ENCODE measurements at regions not wholly inside any gene's neighbourhood (a gene's known extent, or its start where the extent isn't known, plus 50 kb on each side); places are given as distances from the start of the nearest gene placed in this dataset.
"Not testable (repeated sequence)": the region's sequence is repeated elsewhere in the genome, so short reads cannot be mapped to it uniquely, and the experiment has no call there.

DNA sequence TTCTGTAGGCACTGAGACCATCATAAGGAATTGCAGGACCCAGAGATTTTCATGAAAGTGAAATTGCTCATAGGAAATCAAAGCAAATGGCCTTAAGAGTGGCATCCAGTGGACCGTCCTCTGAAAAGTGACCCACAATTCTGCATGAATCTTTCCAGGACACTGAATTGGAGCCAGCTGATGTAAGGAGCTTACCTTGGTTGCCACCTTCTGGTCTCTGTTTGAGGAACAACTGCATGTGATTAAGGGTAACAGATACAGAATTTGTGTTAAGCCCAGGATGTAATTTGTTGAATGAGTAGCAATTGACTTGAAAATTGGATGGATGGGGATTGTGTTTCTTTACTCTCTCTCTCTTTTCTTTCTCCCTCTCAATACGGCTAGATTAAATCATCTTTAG is 49.9 kb upstream of the GAS1 start:
- H3K9me3 ChIP-seq = no peaks in the 10 kb centered on the region; the same call in 1 of the 2 replicates
- no peak for DNase-seq

DNA sequence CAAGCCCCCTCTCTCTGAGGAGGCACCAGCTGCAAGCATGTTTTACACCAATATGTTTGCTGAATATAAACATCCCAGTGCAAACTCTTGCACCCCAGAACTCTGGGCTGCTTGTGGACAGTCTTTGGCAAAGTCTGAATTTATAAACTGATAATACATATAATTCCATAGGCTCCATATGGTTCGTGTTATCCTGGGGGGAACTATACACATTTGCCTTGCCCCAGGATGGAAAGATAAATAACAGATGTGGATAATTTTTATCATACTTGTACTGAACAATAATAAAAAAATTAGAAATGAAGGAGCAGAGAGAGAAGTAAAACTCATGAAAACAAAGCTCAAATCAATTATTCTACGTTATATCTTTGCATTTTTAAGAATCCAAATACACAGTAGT is 50.6 kb upstream of the GAS1 start:
- no peak for DNase-seq
- no peaks in the 10 kb centered on the region for H3K36me3 ChIP-seq
- no peaks in the 10 kb centered on the region; the same call in 1 of the 2 replicates for H3K9me3 ChIP-seq
- H3K4me3 ChIP-seq = no peak overlapping the region
- no peaks in the 10 kb centered on the region for H3K27me3 ChIP-seq

More for the DNA sequence above, 49.9 kb upstream of the GAS1 start:
- Histone ChIP-seq H3K36me3 (no peaks in the 10 kb centered on the region), H3K27me3 (no peaks in the 10 kb centered on the region), H3K4me3 (no peak overlapping the region)

DNA sequence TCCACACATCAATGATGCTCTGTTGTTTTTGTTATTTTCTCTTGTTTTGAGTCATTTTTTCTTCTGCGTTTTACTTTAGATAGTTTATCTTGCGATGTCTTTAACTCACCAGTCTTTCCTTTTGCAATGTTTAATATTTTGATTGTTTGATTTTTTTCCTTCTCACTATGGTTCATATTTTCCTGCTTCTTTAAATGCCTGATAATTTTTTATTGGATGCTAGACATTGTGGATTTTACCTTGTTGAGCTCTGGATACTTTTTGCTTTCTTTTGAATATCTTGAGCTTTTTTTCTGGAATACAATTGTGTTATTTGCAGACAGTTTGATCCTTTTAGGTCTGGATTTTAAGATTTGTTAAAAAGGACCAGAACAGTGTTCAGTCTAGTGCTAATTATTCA is 55.2 kb upstream of the GAS1 start:
- Histone ChIP-seq H3K4me3 (no peak overlapping the region), H3K36me3 (no peaks in the 10 kb centered on the region), H3K9me3 (no peaks in the 10 kb centered on the region; the same call in 1 of the 2 replicates), H3K27me3 (no peaks in the 10 kb centered on the region)
- no peak for DNase-seq

DNA sequence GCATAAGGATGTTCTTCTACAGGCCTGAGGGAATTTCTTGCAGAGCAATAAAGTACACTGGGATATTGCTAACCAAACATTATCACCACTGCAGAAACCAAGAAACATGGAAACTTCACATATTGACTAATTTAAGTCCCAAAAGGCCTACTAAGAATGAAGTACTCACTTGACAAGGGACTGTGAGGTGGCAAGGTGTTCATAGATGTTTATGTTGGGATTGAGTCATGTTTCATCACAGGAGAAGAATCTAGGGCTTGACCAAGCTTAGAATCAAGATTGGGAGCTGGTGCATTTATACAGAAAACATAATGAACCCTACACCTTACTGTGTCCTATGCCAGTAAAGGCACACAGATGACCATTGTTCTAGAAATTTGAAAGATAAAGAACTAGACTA is 56.7 kb upstream of the GAS1 start:
- Histone ChIP-seq H3K9me3 (no peaks in the 10 kb centered on the region; the same call in 1 of the 2 replicates), H3K36me3 (no peaks in the 10 kb centered on the region), H3K4me3 (no peak overlapping the region), H3K27me3 (no peaks in the 10 kb centered on the region)
- no peak for DNase-seq

DNA sequence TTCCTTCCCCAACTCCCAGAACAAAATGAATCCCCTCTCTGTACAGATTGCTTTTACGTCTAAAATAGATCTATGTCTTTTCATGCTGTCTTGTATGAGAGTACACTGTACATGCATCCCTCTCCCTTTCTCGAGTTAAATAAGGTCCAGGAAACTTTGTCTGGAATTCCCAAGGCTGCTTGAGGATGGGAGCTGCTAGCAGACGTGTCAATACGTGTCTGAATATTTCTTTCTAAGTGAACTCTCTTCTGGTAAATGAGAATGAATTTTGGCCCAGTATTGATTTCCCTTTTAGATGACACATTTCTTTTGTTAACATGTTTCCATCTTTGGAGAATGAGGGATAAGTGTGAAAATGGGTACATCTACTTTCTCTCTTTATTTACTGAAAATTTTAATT is 59.6 kb upstream of the GAS1 start:
- Histone ChIP-seq H3K36me3 (no peaks in the 10 kb centered on the region), H3K27me3 (no peaks in the 10 kb centered on the region), H3K4me3 (no peak overlapping the region), H3K9me3 (no peaks in the 10 kb centered on the region)
- no peak for DNase-seq

DNA sequence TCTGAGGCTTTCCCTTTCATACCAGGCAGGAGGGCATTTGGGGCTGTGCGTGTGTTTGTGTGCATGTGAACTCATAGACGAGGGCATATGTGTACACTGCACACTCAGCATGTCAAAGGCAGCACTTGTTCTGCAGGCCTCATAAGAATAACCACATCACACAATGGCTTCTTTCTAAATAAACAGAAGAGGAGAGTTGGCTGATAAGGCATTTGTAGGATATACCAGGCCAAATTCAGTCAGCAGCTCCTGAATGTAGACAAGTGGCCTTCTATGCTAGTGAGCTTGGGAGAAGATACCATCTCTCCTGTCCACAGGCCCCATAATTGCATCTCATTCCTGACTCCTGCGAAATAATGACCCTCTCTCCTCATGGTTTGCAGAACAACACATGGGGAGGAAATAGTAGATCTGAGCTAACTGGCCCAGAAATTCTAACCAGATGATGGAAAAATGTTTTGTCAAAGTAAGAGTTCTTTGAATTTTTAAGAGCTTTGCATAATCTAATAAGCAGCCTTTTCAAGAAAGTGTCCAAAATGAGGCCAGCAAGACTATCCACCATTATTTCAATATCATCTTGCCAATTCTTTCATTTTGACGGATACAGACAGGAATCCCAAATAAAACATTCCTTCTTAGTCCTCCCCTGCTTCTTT is 60.5 kb upstream of the GAS1 start:
- no peaks in the 10 kb centered on the region for H3K27me3 ChIP-seq
- no peaks in the 10 kb centered on the region for H3K36me3 ChIP-seq
- no peak for DNase-seq
- H3K9me3 ChIP-seq = no peaks in the 10 kb centered on the region
- H3K4me3 ChIP-seq = no peak overlapping the region

DNA sequence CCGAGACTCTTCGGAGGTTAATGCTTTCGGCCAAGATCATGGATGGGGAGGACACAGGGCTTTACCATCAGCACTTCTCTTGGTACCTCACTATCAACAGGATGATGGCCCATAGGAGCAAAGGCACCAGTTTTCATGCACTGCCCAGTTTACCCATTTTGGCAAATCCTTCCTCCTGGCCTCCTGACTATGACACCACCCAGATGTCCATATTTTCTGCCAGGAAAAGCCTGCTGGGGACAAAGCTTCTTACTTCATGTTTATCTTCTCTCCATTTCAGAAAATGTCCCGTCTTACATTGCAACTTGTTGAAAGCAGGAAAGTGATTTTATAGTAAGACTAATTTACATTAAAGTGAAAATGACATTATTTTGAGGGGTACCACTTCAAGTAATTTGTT is 61.4 kb upstream of the GAS1 start:
- DNase-seq = no peak
- Histone ChIP-seq H3K27me3 (no peaks in the 10 kb centered on the region), H3K36me3 (no peaks in the 10 kb centered on the region), H3K4me3 (no peak overlapping the region), H3K9me3 (no peaks in the 10 kb centered on the region)

DNA sequence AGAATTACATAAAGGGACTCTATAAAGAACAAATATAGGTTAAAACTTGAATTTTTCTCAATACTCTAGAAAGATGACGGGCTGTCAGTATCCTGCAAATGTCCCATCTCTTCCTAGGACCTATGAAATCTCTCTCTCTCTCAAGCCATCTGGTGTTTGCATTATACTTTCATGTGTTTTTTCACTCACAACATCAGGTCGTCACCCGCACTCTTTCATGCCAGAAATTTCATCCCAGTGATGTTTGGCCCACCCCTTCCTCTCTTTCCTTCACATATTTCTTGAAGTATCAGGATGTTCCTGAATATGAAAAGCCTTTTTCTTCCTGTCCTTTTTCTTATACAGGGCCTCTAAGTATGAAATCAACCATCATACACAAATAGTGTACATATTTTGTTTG is 63.3 kb upstream of the GAS1 start:
- H3K9me3 ChIP-seq = no peaks in the 10 kb centered on the region
- no peaks in the 10 kb centered on the region for H3K27me3 ChIP-seq
- H3K36me3 ChIP-seq = no peaks in the 10 kb centered on the region
- no peak for DNase-seq
- no peak overlapping the region for H3K4me3 ChIP-seq

DNA sequence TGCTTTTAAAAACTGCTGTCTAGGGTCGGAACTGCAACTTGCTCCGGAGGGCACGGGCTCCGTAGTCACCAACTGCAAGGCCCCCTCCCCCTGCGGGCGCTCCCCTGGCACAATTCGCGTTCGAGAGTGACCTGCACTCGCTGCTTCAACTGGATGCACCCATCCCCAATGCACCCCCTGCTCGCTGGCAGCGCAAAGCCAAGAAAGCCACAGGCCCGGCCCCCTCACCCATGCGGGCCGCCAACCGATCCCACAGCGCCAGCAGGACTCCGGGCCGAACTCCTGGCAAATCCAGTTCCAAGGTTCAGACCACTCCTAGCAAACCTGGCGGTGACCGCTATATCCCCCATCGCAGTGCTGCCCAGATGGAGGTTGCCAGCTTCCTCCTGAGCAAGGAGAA is 64.2 kb upstream of the GAS1 start:
- no peaks in the 10 kb centered on the region for H3K36me3 ChIP-seq
- DNase-seq = no peak
- no peak overlapping the region for H3K4me3 ChIP-seq
- H3K27me3 ChIP-seq = no peaks in the 10 kb centered on the region
- no peaks in the 10 kb centered on the region for H3K9me3 ChIP-seq

DNA sequence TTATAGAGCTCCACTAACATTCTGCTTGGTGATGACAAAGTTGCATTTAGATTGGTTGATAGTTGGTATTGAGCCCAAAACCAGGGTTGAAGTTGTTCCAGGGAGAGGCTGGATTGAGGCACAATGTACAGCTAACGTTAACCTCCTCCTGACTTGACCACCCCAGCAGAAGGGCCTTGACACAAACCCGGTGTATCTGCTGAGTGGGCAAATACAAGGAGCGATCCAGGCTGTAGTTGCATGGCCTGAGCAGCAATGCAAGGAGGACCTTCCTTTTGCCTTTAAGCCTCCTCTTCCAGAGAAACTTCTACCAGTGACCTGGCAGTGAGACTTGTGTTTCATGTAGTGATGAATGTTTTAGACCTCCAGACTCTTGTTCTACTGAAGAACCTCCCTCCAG is 66.2 kb upstream of the GAS1 start:
- DNase-seq = no peak
- H3K9me3 ChIP-seq = no peaks in the 10 kb centered on the region

DNA sequence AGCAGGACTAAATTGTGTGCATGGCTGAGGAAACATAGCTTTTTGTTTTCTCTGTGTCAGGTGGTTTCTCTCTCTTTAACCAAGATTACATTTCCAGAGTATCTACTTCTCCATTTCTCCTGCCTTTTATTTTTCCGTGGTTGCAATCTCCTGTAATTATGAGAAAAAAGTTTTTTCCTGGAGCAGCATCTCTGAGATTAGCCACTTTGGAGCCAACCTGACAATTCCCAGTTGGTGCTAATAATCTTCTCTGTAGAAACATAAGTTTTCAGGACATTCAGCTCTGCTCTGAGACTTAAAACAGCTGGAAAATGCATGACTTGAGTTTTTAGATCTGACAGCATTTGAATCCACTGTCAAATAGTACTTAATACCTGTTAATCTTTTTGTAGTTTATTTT is 67.1 kb upstream of the GAS1 start:
- Histone ChIP-seq H3K4me3 (no peak overlapping the region), H3K36me3 (no peaks in the 10 kb centered on the region), H3K27me3 (no peaks in the 10 kb centered on the region), H3K9me3 (no peaks in the 10 kb centered on the region)
- no peak for DNase-seq

More for the DNA sequence above, 66.2 kb upstream of the GAS1 start:
- Histone ChIP-seq H3K4me3 (no peak overlapping the region), H3K36me3 (no peaks in the 10 kb centered on the region), H3K27me3 (no peaks in the 10 kb centered on the region)

DNA sequence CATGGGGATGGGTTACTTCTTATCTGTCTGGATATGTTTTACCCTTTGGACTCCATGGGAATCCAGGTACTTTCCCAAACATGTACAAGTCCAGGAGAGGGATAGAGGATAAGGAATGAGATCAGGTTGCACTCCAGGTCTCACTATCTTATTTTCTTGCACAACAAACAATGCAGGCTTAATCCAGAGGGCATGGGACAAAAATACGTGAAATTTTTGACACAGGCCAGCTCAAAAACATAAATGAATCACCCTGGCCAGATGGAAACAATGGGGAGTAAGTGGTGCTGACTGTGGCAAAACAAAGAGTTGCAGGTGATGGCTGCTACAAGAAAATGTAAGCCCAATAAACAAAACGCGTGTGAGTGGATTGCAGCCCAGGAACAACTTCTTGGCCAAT is 69.4 kb upstream of the GAS1 start:
- H3K36me3 ChIP-seq = no peaks in the 10 kb centered on the region
- H3K9me3 ChIP-seq = no peaks in the 10 kb centered on the region
- no peaks in the 10 kb centered on the region for H3K27me3 ChIP-seq
- no peak overlapping the region for H3K4me3 ChIP-seq
- DNase-seq = no peak

DNA sequence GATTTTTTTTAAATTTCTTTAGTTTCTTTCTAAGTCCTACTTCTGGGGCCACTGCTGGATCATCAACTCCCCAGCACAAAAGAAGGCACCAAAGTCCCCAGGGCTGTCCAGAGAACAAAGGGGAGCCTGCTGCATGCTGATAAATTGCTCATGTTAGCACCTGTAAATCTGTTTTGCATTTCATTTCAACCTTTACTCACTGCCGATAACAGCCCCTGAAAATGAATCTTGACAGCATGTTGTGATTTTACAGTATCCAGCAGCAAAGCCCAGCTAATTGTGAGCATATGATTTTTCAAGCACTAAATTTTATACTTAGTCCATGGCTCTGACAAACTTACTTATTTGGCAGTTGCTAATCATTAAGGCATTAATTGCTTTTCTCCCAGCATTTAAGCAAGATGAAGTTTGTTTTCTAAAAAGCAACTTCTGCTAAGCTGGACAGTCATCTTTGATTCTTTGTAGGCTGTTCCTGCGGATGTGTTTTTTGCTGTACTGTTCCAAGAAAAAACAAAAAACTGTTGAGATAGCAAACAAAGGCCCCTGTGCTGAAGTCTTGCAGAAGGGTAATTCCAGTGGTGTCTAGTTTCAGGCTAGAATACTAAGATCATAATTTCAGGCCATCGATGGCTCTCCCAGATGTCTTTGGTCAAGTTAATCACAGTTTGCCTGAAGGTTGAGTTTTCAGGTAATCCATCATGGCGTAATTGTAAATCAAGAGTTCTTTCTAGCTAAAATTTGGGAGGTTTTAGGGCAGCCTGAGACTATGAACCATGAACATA is 73.1 kb upstream of the GAS1 start:
- Histone ChIP-seq H3K4me3 (no peak overlapping the region), H3K9me3 (no peaks in the 10 kb centered on the region), H3K27me3 (no peaks in the 10 kb centered on the region), H3K36me3 (no peaks in the 10 kb centered on the region)
- DNase-seq = no peak

DNA sequence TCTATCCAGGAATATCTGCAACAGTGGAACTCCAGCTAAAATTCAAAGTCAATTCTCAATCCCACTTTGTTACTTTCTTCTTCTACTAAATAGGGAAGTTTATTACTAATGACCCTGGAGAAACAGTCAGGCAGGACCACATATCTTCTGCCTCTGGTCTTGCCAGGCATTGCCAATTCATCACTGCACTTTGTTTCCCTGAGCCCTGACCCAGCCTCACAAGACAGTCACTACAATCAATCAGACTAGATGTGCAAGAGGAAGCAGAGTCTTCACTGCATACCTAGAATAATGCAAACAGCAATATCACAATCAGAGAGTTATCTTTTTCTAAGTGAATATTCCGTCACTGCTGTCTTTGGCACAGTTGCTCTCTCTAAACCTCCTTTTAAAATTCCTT is 74.9 kb upstream of the GAS1 start:
- H3K4me3 ChIP-seq = no peak overlapping the region
- DNase-seq = no peak
- H3K36me3 ChIP-seq = no peaks in the 10 kb centered on the region
- H3K27me3 ChIP-seq = no peaks in the 10 kb centered on the region
- H3K9me3 ChIP-seq = no peaks in the 10 kb centered on the region

DNA sequence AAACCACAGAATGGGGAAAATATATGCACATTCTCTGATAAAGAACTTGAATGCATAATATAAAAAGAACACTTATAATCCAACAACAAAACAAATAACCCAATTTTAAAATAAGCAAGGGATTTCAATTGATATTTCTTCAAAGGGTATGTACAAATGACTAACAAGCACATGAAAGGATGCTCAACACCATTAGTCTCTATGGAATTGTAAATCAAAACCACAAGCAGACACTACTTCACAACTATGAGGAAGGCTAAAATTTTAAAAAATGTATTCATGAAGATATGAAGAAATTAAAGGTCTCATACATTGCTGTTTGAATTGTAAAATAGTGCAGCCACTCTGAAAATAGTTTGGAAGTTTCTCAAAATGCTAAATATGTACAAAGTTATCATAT is 78.9 kb upstream of the GAS1 start:
- Histone ChIP-seq H3K4me3 (no peak overlapping the region), H3K36me3 (no peaks in the 10 kb centered on the region), H3K27me3 (no peaks in the 10 kb centered on the region), H3K9me3 (no peaks in the 10 kb centered on the region)
- no peak for DNase-seq

DNA sequence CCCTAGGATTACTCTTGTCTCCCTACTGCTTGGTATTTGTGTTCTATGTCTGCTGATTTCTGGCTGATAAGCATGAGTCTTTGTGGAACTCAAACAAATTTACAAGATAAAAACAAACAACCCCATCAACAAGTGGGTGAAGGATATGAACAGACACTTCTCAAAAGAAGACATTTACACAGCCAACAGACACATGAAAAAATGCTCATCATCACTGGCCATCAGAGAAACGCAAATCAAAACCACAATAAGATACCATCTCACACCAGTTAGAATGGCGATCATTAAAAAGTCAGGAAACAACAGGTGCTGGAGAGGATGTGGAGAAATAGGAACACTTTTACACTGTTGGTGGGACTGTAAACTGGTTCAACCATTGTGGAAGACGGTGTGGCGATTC is 81.5 kb upstream of the GAS1 start:
- DNase-seq, H3K4me3 ChIP-seq, H3K27me3 ChIP-seq, H3K9me3 ChIP-seq, H3K36me3 ChIP-seq: not testable (repeated sequence)

DNA sequence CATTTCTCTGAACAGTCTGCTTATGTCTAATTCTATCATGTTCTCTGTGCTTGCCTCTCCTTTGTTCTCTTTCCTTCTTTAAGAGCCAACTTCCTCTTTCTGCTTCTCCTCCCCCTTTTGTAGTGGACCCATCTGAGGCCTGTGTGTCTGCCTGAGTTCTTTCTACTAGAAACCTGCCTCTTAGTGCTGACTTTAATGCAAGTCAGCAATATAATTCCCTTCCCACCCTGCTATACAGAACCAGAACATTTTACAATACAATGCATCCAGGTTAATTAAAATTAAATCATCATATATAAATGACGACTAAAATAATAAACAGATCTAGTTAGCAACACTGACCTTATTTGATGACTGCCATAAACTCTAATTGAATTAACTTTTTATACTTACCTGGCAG is 82.6 kb upstream of the GAS1 start:
- Histone ChIP-seq H3K9me3 (no peaks in the 10 kb centered on the region), H3K4me3 (no peak overlapping the region), H3K27me3 (no peaks in the 10 kb centered on the region), H3K36me3 (no peaks in the 10 kb centered on the region)
- DNase-seq = no peak

DNA sequence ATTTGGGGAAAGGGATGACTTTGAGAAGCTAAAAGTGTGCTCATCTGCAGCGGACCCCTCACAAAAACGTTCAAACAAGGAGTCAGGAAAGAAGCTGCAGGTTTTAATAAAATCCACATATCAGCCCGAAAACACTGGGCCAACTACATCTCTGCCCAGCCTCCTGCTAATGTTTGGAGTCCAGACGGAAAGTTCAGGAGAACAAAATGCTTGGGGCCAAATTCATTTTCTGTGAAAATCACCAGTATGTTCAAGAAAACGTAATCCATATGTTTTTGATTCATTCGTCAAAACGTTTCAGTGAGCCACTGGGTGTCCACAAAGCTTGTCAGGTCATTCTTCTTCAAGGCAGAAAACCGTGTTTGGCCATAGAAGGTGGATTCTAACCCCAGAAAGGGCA is 87.5 kb upstream of the GAS1 start:
- Histone ChIP-seq H3K9me3 (no peaks in the 10 kb centered on the region), H3K27me3 (no peaks in the 10 kb centered on the region), H3K36me3 (no peaks in the 10 kb centered on the region), H3K4me3 (no peak overlapping the region)
- no peak for DNase-seq

All from MG63 (cell line).